ENCODE measurements at regions not wholly inside any gene's neighbourhood (a gene's known extent, or its start where the extent isn't known, plus 50 kb on each side); places are given as distances from the start of the nearest gene placed in this dataset.

DNA sequence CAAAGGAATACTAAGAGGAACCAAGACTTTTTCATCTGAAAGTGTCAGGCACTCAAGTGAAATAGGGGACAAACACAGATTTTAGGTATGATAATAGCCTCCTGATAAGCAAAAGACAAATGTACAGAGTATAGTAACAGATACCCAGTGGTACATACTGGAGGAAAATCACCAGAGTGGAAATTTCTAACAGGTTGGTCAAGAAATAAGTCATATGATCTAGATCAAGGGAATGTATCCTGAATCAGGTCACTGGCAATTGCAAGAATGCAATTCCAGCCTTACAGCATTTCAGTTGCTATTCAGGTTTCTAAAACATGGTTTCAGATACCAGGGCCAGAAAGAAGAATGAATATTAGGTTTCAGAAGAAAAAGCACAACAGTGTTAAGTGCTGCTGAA lies 82.2 kb upstream of the SLCO6A1 start:
- TF ChIP-seq, protein P1, sequence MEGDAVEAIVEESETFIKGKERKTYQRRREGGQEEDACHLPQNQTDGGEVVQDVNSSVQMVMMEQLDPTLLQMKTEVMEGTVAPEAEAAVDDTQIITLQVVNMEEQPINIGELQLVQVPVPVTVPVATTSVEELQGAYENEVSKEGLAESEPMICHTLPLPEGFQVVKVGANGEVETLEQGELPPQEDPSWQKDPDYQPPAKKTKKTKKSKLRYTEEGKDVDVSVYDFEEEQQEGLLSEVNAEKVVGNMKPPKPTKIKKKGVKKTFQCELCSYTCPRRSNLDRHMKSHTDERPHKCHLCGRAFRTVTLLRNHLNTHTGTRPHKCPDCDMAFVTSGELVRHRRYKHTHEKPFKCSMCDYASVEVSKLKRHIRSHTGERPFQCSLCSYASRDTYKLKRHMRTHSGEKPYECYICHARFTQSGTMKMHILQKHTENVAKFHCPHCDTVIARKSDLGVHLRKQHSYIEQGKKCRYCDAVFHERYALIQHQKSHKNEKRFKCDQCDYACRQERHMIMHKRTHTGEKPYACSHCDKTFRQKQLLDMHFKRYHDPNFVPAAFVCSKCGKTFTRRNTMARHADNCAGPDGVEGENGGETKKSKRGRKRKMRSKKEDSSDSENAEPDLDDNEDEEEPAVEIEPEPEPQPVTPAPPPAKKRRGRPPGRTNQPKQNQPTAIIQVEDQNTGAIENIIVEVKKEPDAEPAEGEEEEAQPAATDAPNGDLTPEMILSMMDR (IDR thresholded peaks at IDR 0.05; ENCODE audit: insufficient read depth, low read depth, low read length): no peak
- no peak for TF ChIP-seq EZH2 (IDR thresholded peaks at IDR 0.05; ENCODE audit: insufficient read depth, low read length)
